GM12873 (cell line): ENCODE measurements at regions not wholly inside any gene's neighbourhood (a gene's known extent, or its start where the extent isn't known, plus 50 kb on each side); places are given as distances from the start of the nearest gene placed in this dataset.

ENCODE experiments used
- CTCF ChIP-seq: IDR thresholded peaks from 2 replicates; pipeline ENCODE4 v1.5.1; 2012; ENCODE audit warnings: low read depth, mild to moderate bottlenecking, moderate library complexity, low read length, control low read depth; ENCODE audit not compliant: insufficient read depth; ENCODE audit errors: missing control alignments

- no peak for TF ChIP-seq CTCF
Measured at GRCh38 chr2:19733390-19733789, 168.4 kb downstream of the TTC32 start.

- TF ChIP-seq CTCF: no peak
Measured at GRCh38 chr2:19732255-19732654, 169.5 kb downstream of the TTC32 start.

GRCh38 chr2:19731515-19731914 is 170.3 kb downstream of the TTC32 start:
- no peak for TF ChIP-seq CTCF

GRCh38 chr2:19731037-19731436 is 170.7 kb downstream of the TTC32 start:
- TF ChIP-seq CTCF: no peak

- no peak for TF ChIP-seq CTCF
Measured at GRCh38 chr2:19728125-19728524, 173.7 kb downstream of the TTC32 start.

GRCh38 chr2:19725392-19725791 is 176.4 kb downstream of the TTC32 start:
- TF ChIP-seq CTCF: no peak

GRCh38 chr2:19723021-19723420 is 178.8 kb downstream of the TTC32 start:
- no peak for TF ChIP-seq CTCF
